Esophagus squamous epithelium (tissue), 4 donors: ENCODE measurements at regions not wholly inside any gene's neighbourhood (a gene's known extent, or its start where the extent isn't known, plus 50 kb on each side); places are given as distances from the start of the nearest gene placed in this dataset.

Source experiments
- POLR2A ChIP-seq, 4 donors: fragments of 450-650 bp; IDR thresholded peaks; one replicate each; pipeline ENCODE4 v1.6.1; 2017; ENCODE audit warnings: antibody characterized with exemption in 4 of 4, mild to moderate bottlenecking in 4 of 4, moderate library complexity in 3 of 4
- TF ChIP-seq, protein P1 (sequence below), 6 experiments: fragments of 450-650 bp in 4 of 6; fragments of 200-600 bp in 2 of 6; sonication (generic) in 2 of 6; IDR thresholded peaks; one replicate each; pipeline ENCODE4 v1.5.1; 2016 to 2019; ENCODE audit warnings: antibody characterized with exemption in 6 of 6, mild to moderate bottlenecking in 4 of 6, moderate library complexity in 4 of 6

DNA sequence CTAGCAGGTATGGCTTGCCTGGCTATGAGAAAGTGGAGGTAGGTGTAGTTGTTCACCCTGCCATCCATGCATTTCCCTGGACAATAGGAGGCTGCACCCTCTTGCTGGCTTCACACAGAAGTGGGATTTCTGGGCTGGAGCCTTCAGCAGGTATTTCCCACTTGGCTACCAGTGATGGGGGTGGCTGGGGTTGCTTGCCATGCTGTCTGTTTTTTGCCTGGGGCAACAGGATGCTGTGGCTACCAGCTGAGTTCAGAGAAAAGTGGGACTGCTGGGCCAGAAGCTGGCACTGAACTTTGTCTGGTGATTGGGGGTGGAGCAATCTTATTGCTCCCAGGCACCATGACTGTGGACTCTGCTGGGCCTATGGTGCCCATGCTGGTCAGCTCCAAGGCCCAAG is 299.6 kb downstream of the FAM170A start:
- TF ChIP-seq, protein P1, sequence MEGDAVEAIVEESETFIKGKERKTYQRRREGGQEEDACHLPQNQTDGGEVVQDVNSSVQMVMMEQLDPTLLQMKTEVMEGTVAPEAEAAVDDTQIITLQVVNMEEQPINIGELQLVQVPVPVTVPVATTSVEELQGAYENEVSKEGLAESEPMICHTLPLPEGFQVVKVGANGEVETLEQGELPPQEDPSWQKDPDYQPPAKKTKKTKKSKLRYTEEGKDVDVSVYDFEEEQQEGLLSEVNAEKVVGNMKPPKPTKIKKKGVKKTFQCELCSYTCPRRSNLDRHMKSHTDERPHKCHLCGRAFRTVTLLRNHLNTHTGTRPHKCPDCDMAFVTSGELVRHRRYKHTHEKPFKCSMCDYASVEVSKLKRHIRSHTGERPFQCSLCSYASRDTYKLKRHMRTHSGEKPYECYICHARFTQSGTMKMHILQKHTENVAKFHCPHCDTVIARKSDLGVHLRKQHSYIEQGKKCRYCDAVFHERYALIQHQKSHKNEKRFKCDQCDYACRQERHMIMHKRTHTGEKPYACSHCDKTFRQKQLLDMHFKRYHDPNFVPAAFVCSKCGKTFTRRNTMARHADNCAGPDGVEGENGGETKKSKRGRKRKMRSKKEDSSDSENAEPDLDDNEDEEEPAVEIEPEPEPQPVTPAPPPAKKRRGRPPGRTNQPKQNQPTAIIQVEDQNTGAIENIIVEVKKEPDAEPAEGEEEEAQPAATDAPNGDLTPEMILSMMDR (IDR thresholded peaks at IDR 0.05), result no peak
- TF ChIP-seq POLR2A (IDR thresholded peaks at IDR 0.05), result no peak
